Fibroblast of skin of left quadriceps (primary cell): ENCODE measurements at regions not wholly inside any gene's neighbourhood (a gene's known extent, or its start where the extent isn't known, plus 50 kb on each side); places are given as distances from the start of the nearest gene placed in this dataset.
"Not testable (repeated sequence)": the region's sequence is repeated elsewhere in the genome, so short reads cannot be mapped to it uniquely, and the experiment has no call there.

Experiments
- DNase-seq, 2 experiments: peaks; one replicate each; pipeline ENCODE4 v3.0.0-alpha.2; 2013; ENCODE audit warnings: low read depth in 2 of 2

- DNase-seq, result not testable (repeated sequence)
These were observed 103.5 kb upstream of the AGAP9 start for GRCh38 chr10:47626975-47627374.

GRCh38 chr10:47622719-47623118, 99.3 kb upstream of the AGAP9 start:
- DNase-seq, result not testable (repeated sequence)

GRCh38 chr10:47619300-47620012, 96.0 kb upstream of the AGAP9 start:
- not testable (repeated sequence) for DNase-seq

- DNase-seq, result not testable (repeated sequence)
These were observed 85.9 kb upstream of the AGAP9 start for GRCh38 chr10:47609311-47609710.

- DNase-seq, result not testable (repeated sequence)
These were observed 82.6 kb upstream of the AGAP9 start for GRCh38 chr10:47605791-47606773.

- DNase-seq, result not testable (repeated sequence)
These were observed 77.2 kb upstream of the AGAP9 start for GRCh38 chr10:47600604-47601003.

GRCh38 chr10:47600127-47600526, 76.7 kb upstream of the AGAP9 start:
- not testable (repeated sequence) for DNase-seq

- DNase-seq, result not testable (repeated sequence)
These were observed 76.2 kb upstream of the AGAP9 start for GRCh38 chr10:47599657-47600056.

GRCh38 chr10:47593805-47594204, 70.4 kb upstream of the AGAP9 start:
- DNase-seq, result not testable (repeated sequence)

GRCh38 chr10:47593129-47593528, 69.7 kb upstream of the AGAP9 start:
- not testable (repeated sequence) for DNase-seq

- DNase-seq, result not testable (repeated sequence)
These were observed 67.5 kb upstream of the AGAP9 start for GRCh38 chr10:47590956-47591355.

GRCh38 chr10:47590534-47590933, 67.1 kb upstream of the AGAP9 start:
- DNase-seq, result not testable (repeated sequence)

- DNase-seq, result not testable (repeated sequence)
These were observed 58.6 kb upstream of the AGAP9 start for GRCh38 chr10:47582051-47582450.

- DNase-seq, result not testable (repeated sequence)
These were observed 56.6 kb upstream of the AGAP9 start for GRCh38 chr10:47580063-47580462.

- not testable (repeated sequence) for DNase-seq
These were observed 55.1 kb upstream of the AGAP9 start for GRCh38 chr10:47578547-47578946.
